Activated CD4-positive, alpha-beta T cell treated with anti-CD3 and anti-CD28 coated beads, Interleukin-10, Interleukin-2, amounts not matched to agents 100 ng/mL and 50 ng/mL, durations not matched to agents 16 hours and 8 hours (primary cell): ENCODE measurements at regions not wholly inside any gene's neighbourhood (a gene's known extent, or its start where the extent isn't known, plus 50 kb on each side); places are given as distances from the start of the nearest gene placed in this dataset.
"Not testable (repeated sequence)": the region's sequence is repeated elsewhere in the genome, so short reads cannot be mapped to it uniquely, and the experiment has no call there.

ENCODE experiments used
- DNase-seq: peaks from one replicate; pipeline ENCODE4 v3.0.0-alpha.2; 2020

GRCh38 chr9:7615344-7615743 lies 184.2 kb downstream of the DMAC1 start:
- DNase-seq = no peak

DNA sequence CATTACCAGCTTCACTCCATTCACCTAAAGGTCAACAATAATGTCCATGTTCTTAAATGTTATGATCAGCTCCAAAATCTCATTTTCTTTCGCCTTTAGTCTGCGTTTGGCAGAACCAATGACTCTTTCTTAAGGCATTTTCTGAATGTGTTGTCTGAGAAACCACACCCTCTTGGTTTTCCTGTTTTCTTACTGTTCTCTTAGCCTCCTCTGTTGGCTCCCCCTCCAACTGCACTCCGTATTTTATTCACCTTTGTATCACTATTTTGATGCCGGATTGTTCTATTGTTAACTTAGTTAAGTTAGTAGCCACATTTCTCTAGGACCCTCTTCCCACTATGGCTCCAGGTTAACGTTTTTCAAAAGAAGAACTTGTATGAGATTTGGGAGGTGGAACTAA lies 185.6 kb downstream of the DMAC1 start:
- DNase-seq = peak; percentile 4

DNA sequence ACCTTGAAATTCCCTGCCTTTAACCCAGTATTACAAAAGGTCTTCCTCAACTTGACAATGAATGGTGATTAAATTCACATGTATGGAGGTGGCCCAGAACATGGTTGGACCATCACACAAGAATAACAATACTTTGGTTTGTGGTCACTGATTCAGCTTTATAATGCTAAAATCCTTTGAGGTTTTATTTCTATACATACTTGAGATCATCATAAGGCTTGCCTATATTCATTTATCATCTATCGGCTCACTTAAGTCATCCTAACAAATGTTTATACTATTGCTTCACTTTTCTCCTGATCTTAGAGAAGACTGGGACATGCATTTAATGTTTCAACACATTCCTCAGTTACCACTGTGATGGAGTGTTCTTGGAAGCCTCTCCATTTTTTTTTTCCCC lies 191.3 kb downstream of the DMAC1 start:
- DNase-seq = no peak

- no peak for DNase-seq
These were observed 192.2 kb downstream of the DMAC1 start for GRCh38 chr9:7607421-7607820.

DNA sequence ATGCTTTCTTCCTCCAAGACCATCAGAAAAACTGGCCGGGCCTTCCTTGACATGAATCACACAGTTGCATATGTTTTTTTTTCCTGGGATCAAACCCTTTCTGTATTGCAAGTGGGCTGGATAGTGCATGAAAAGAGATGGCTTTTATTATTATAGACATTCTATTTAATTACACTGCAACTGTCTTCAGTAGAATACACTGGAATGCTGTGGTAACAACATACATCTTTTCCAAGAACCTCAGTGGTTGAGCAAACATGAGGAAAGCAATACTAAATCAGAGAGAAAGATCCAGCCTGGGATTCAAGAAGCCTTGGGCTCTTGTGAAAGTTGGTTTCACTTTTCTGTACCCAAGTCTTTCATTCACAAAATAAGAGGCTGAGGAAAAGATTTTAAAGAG lies 193.0 kb downstream of the DMAC1 start:
- no peak for DNase-seq

GRCh38 chr9:7601739-7602138 lies 197.8 kb downstream of the DMAC1 start:
- DNase-seq = no peak

DNA sequence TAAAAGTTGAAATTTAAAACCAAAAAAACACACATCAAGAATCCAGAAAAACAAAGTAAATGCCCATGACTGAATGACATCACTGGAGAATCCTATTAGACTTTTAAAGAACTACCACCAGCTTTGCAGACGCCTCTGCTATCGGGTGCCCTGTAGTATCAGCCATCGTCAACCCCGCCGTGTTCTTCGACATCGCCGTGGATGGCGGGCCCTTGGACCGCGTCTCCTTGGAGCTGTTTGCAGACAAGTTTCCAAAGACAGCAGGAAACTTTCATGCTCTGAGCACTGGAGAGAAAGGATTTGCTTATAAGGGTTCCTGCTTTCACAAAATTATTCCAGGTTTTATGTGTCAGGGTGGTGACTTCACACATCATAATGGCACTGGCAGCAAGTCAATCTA lies 201.9 kb downstream of the DMAC1 start:
- DNase-seq = no peak

GRCh38 chr9:7592321-7593316 lies 207.0 kb downstream of the DMAC1 start:
- DNase-seq = no peak

DNA sequence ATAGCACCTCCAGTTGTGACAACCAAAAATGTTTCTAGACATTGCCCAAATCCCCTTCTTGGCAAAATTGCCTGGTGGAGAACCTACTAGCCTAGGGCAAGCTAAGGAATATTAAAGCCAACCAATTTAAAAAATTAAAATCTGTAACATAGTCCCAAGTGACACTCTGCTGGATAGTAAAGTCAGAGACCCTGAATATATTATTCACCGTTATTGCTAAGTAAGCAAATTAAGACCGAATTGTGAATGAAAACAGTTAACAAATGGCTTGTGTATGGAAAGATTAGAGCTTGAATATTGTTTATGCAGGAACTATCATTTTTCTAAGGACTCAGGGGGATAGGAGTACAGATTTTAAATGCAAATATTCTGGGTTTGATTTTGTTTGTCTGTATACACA lies 208.1 kb downstream of the DMAC1 start:
- DNase-seq = no peak

GRCh38 chr9:7580568-7580967 lies 219.0 kb downstream of the DMAC1 start:
- DNase-seq = no peak

GRCh38 chr9:7579351-7579750 lies 220.2 kb downstream of the DMAC1 start:
- DNase-seq = no peak

- no peak for DNase-seq
These were observed 220.6 kb downstream of the DMAC1 start for GRCh38 chr9:7578951-7579350.

GRCh38 chr9:7570107-7570720 lies 229.4 kb downstream of the DMAC1 start:
- DNase-seq = peak; percentile 77

GRCh38 chr9:7567687-7568086 lies 231.9 kb downstream of the DMAC1 start:
- DNase-seq = no peak

DNA sequence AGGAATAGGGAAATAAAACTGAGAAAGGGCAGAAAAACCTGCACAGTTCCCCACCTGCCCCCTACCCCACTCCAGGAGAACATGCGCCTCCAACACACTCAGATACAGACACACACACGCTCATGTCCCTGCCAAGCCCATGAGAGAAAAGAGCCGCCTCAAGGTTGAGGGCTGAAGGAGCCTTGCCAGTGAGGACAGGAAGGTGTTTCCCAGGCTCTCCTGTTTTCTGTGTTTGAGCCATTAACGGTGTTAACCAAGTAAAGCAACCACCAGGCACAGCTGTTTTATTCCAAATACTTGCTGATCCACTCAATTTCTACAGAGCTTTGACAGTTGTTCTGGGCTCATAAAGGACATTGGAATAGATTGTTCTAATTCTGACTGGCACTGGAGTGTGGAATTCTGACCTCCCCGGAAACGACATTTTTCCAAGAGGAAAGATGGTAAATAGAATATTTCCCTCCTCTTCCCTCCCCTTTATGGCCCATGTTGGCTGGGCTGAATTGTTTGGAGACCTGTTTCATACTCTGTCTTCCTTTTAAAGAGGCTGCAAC lies 238.0 kb downstream of the DMAC1 start:
- no peak for DNase-seq

GRCh38 chr9:7560669-7561305 lies 238.8 kb downstream of the DMAC1 start:
- no peak for DNase-seq

DNA sequence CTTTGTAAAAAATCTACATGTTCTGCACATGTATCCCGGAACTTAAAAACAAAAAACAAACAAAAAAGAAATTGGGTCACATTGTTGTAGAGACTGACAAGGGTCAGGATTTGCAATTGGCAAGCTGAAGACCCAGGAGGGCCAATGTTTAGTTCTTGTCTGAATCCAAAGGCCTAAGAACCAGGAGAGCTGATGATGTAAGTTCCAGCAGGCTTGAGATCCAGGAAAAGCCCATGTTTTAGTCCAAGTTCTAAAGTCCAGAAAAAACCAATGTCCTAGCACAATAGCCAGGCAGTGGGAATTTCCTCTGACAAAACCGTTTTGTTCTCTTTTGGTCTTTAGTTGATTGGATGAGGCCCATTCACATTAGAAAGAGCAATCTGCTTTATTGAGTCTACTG lies 244.9 kb downstream of the DMAC1 start:
- no peak for DNase-seq

DNA sequence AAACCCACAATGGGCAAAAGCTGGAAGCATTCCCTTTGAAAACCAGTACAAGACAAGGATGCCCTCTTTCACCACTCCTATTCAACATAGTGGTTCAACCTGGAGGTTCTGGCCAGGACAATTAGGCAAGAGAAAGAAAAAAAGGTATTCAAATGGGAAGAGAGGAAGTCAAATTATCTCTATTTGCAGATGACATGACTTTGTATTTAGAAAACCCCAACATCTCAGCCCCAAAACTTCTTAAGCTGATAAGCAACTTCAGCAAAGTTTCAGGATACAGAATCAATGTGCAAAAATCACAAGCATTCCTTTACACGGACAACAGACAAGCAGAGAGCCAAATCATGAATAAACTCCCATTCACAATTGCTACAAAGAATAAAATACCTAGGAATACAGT lies 246.9 kb downstream of the DMAC1 start:
- DNase-seq = not testable (repeated sequence)

GRCh38 chr9:7549249-7549648 lies 250.3 kb downstream of the DMAC1 start:
- DNase-seq = no peak

DNA sequence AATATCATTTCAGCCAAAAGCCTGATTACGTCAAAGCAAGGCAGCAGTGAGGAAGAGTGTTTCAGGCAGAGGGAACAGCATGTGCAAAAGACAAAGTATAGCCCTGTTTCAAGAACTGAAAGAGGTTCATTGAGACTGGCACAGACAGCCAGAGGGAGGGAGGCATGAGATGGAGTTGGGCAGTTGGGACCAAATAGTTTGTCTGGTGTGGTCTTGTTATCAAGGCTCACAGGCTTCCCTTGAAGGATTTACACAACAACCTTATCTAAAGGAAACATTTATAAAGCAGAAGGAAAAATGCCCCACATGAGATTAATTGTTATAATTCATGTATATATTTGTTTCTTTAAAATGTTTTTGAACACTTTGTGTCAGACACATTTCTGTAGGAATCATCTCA lies 253.3 kb downstream of the DMAC1 start:
- DNase-seq = no peak

DNA sequence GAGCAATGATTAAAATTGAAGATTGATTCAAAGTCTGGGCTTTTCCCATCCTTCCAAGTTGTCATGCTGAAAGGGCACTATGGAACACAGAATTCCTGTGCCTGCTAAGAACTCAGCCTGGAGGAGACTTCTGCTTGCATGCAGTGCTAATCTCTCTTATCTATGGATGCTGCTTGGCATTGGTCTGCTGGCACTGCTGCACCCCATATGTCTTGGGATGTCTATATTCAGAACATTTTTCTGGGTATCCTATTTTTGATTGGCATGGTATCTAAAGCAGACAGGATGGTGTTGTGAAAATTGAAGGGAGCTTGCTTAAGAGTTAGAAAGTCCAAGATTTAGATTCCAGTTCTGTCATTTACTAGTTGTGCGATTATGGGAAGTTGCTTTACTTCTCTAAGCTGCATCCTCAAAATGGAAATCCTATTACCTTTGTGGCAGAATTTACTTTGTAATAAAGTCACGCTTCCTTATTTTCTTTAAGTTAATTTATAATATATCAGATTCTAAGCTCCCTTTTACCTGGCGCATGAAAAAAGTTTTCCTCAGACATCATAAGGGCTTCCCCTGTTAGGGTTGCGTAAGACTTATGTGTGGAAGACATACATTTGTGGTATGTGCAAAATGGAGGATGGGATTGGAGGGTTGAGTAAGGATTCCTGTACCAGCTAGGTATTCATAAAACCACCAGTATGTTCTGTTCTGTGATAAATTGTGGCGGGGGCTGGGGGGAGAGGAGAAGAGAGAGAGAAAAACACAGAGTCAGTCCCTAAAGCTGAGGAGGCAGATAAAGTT lies 254.0 kb downstream of the DMAC1 start:
- no peak for DNase-seq

- no peak for DNase-seq
These were observed 256.9 kb downstream of the DMAC1 start for GRCh38 chr9:7542693-7543092.

- DNase-seq = no peak
These were observed 257.5 kb downstream of the DMAC1 start for GRCh38 chr9:7542126-7542525.
